ENCODE measurements at regions not wholly inside any gene's neighbourhood (a gene's known extent, or its start where the extent isn't known, plus 50 kb on each side); places are given as distances from the start of the nearest gene placed in this dataset.

DNA sequence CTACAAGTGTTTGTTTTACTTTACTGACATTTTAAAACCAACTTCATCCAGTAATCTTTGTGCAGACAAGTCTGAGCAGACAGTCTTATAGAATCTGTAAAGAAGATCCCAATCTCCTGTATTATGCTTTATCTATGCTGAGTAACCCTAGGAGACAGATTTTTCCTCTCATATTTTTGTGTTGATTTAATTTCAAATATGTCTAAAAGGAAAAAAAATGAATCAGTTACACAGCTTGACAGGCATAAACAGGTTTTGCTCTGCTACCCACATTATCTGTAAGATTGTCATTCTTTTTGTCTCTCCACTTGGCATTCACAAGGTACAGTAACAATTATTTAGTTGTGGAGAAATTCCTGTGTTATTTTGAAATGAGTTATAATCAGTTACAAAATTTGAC is 415.0 kb downstream of the NYAP2 start:
- TF ChIP-seq, protein P1, sequence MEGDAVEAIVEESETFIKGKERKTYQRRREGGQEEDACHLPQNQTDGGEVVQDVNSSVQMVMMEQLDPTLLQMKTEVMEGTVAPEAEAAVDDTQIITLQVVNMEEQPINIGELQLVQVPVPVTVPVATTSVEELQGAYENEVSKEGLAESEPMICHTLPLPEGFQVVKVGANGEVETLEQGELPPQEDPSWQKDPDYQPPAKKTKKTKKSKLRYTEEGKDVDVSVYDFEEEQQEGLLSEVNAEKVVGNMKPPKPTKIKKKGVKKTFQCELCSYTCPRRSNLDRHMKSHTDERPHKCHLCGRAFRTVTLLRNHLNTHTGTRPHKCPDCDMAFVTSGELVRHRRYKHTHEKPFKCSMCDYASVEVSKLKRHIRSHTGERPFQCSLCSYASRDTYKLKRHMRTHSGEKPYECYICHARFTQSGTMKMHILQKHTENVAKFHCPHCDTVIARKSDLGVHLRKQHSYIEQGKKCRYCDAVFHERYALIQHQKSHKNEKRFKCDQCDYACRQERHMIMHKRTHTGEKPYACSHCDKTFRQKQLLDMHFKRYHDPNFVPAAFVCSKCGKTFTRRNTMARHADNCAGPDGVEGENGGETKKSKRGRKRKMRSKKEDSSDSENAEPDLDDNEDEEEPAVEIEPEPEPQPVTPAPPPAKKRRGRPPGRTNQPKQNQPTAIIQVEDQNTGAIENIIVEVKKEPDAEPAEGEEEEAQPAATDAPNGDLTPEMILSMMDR (IDR thresholded peaks at IDR 0.05), result no peak
- TF ChIP-seq, protein P2, sequence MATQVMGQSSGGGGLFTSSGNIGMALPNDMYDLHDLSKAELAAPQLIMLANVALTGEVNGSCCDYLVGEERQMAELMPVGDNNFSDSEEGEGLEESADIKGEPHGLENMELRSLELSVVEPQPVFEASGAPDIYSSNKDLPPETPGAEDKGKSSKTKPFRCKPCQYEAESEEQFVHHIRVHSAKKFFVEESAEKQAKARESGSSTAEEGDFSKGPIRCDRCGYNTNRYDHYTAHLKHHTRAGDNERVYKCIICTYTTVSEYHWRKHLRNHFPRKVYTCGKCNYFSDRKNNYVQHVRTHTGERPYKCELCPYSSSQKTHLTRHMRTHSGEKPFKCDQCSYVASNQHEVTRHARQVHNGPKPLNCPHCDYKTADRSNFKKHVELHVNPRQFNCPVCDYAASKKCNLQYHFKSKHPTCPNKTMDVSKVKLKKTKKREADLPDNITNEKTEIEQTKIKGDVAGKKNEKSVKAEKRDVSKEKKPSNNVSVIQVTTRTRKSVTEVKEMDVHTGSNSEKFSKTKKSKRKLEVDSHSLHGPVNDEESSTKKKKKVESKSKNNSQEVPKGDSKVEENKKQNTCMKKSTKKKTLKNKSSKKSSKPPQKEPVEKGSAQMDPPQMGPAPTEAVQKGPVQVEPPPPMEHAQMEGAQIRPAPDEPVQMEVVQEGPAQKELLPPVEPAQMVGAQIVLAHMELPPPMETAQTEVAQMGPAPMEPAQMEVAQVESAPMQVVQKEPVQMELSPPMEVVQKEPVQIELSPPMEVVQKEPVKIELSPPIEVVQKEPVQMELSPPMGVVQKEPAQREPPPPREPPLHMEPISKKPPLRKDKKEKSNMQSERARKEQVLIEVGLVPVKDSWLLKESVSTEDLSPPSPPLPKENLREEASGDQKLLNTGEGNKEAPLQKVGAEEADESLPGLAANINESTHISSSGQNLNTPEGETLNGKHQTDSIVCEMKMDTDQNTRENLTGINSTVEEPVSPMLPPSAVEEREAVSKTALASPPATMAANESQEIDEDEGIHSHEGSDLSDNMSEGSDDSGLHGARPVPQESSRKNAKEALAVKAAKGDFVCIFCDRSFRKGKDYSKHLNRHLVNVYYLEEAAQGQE (IDR thresholded peaks at IDR 0.05; ENCODE audit: insufficient read depth in 1 of 2, low read depth in 2 of 2, low read length in 1 of 2), result no peak
- TF ChIP-seq POLR2AphosphoS5 (IDR thresholded peaks at IDR 0.05; ENCODE audit: low read depth, low read length) (no peak), TCF7L2 (IDR thresholded peaks at IDR 0.05; ENCODE audit: low read depth, low read length) (no peak), SIN3A (IDR thresholded peaks at IDR 0.05; ENCODE audit: borderline replicate concordance, insufficient read depth, low read depth, low read length) (no peak)

All from Panc1 (cell line).